Neuronal stem cell (in vitro differentiated cells): ENCODE measurements at regions not wholly inside any gene's neighbourhood (a gene's known extent, or its start where the extent isn't known, plus 50 kb on each side); places are given as distances from the start of the nearest gene placed in this dataset.

Experiments used
- DNase-seq: peaks from one replicate; pipeline ENCODE4 v3.0.0-alpha.2; 2013; ENCODE audit warnings: low spot score
- H2AFZ ChIP-seq: one replicate; pipeline ENCODE4 v1.6.1; 2013; ENCODE audit warnings: mild to moderate bottlenecking, low read length, inconsistent platforms
- H2AK5ac ChIP-seq: 2 replicates; pipeline ENCODE4 v1.6.1; 2013; ENCODE audit warnings: low read depth, mild to moderate bottlenecking, inconsistent platforms, low read length, moderate library complexity, mixed read lengths
- H2BK120ac ChIP-seq: 2 replicates; pipeline ENCODE4 v1.6.1; 2013; ENCODE audit warnings: low read depth, mild to moderate bottlenecking, inconsistent platforms, low read length, moderate library complexity, mixed read lengths
- H2BK12ac ChIP-seq: one replicate; pipeline ENCODE4 v1.6.1; 2013; ENCODE audit warnings: low read length, inconsistent platforms
- H2BK15ac ChIP-seq: 2 replicates; pipeline ENCODE4 v1.6.1; 2013; ENCODE audit warnings: mild to moderate bottlenecking, low read length, inconsistent platforms, mixed read lengths
- H2BK5ac ChIP-seq: one replicate; pipeline ENCODE4 v1.6.1; 2013; ENCODE audit warnings: inconsistent platforms, mild to moderate bottlenecking, low read length, moderate library complexity
- H3K14ac ChIP-seq: one replicate; pipeline ENCODE4 v1.6.1; 2013; ENCODE audit warnings: low read length, inconsistent platforms
- H3K18ac ChIP-seq: 2 replicates; pipeline ENCODE4 v1.6.1; 2013; ENCODE audit warnings: low read length, inconsistent platforms
- H3K23ac ChIP-seq: 2 replicates; pipeline ENCODE4 v1.6.1; 2013; ENCODE audit warnings: low read depth, mild to moderate bottlenecking, mixed read lengths, low read length, inconsistent platforms; ENCODE audit not compliant: poor library complexity
- H3K27ac ChIP-seq: replicated peaks from 3 replicates; pipeline ENCODE4 v1.5.1; 2013; ENCODE audit warnings: low read length, inconsistent platforms
- H3K27me3 ChIP-seq, 3 experiments: 2 replicates each; pipeline ENCODE4 v1.6.1; 2013; ENCODE audit warnings: low read length in 3 of 3, mild to moderate bottlenecking in 2 of 3, inconsistent platforms in 1 of 3, low read depth in 1 of 3, mixed read lengths in 1 of 3, moderate library complexity in 1 of 3; ENCODE audit not compliant: control insufficient read depth in 3 of 3, insufficient read depth in 3 of 3
- H3K36me3 ChIP-seq, 2 donors: replicated peaks in 1 of 2; 2 replicates each; pipeline ENCODE4 v1.6.1; 2013; ENCODE audit warnings: low read length in 2 of 2; ENCODE audit not compliant: control insufficient read depth in 2 of 2, insufficient read depth in 2 of 2
- H3K4ac ChIP-seq: 2 replicates; pipeline ENCODE4 v1.6.1; 2013; ENCODE audit warnings: inconsistent platforms, mild to moderate bottlenecking, low read length, moderate library complexity
- H3K4me1 ChIP-seq, 2 donors: 1 replicate in 1 of 2; 2 replicates in 1 of 2; pipeline ENCODE4 v1.6.1; 2013; ENCODE audit warnings: low read length in 2 of 2, low read depth in 1 of 2; ENCODE audit not compliant: control insufficient read depth in 2 of 2, insufficient read depth in 1 of 2
- H3K4me2 ChIP-seq: one replicate; pipeline ENCODE4 v1.6.1; 2013; ENCODE audit warnings: mild to moderate bottlenecking, low read length, inconsistent platforms; ENCODE audit not compliant: insufficient read depth, poor library complexity, severe bottlenecking
- H3K4me3 ChIP-seq, 2 donors: 2 replicates each; pipeline ENCODE4 v1.5.1; 2013; ENCODE audit warnings: low read length in 2 of 2, mild to moderate bottlenecking in 2 of 2, inconsistent platforms in 1 of 2, moderate library complexity in 1 of 2
- H3K79me1 ChIP-seq: one replicate; pipeline ENCODE4 v1.6.1; 2013; ENCODE audit warnings: low read depth, mild to moderate bottlenecking, inconsistent platforms, low read length, moderate library complexity
- H3K9ac ChIP-seq: one replicate; pipeline ENCODE4 v1.6.1; 2013; ENCODE audit warnings: mild to moderate bottlenecking, low read depth, low read length, inconsistent platforms; ENCODE audit not compliant: poor library complexity
- H3K9me3 ChIP-seq, 2 donors: replicated peaks in 1 of 2; 2 replicates each; pipeline versions ENCODE3 to v1.6.1; 2013; ENCODE audit warnings: low read length in 2 of 2, mild to moderate bottlenecking in 2 of 2, inconsistent platforms in 1 of 2, low read depth in 1 of 2, mixed read lengths in 1 of 2, moderate library complexity in 1 of 2; ENCODE audit not compliant: control insufficient read depth in 2 of 2, insufficient read depth in 1 of 2
- H4K8ac ChIP-seq: one replicate; pipeline ENCODE4 v1.6.1; 2013; ENCODE audit warnings: low read depth, mild to moderate bottlenecking, inconsistent platforms, low read length, moderate library complexity
- H4K91ac ChIP-seq: one replicate; pipeline ENCODE4 v1.6.1; 2013; ENCODE audit warnings: low read length, low read depth, mild to moderate bottlenecking, inconsistent platforms; ENCODE audit not compliant: poor library complexity
- WGBS, 2 donors: extraction: QIAGEN DNeasy Blood & Tissue Kit; methylation state at CpG; one replicate each; pipeline ENCODE4 v1.1.7; 2013; ENCODE audit warnings: missing lambda C conversion rate in 2 of 2, mixed read lengths in 1 of 2; ENCODE audit not compliant: insufficient read length in 2 of 2, insufficient replicate concordance in 1 of 2; ENCODE audit errors: extremely low coverage in 2 of 2; 5-methylcytosine and 5-hydroxymethylcytosine counted together

- Histone ChIP-seq H2AFZ (no peak overlapping the region), H3K27me3 (peaks cover 0 to 33% (median 0%) of the 10 kb centered on the region in 3 experiments), H3K79me1 (no peaks in the 10 kb centered on the region), H2BK15ac (no peak overlapping the region), H3K4me2 (no peak overlapping the region), H4K91ac (no peak overlapping the region), H3K23ac (no peak overlapping the region), H3K18ac (no peak overlapping the region), H3K4ac (no peak overlapping the region), H3K14ac (no peak overlapping the region), H2BK120ac (no peak overlapping the region), H3K36me3 (no peaks in the 10 kb centered on the region), H4K8ac (no peak overlapping the region), H3K9ac (no peak overlapping the region), H2BK12ac (no peak overlapping the region), H2AK5ac (no peak overlapping the region), H3K4me3 (no peak overlapping the region), H3K27ac (no peak overlapping the region), H2BK5ac (no peak overlapping the region), H3K9me3 (peaks cover 5 to 33% of the 10 kb centered on the region in 2 donors), H3K4me1 (no peaks in the 10 kb centered on the region)
- DNase-seq, result no peak
- WGBS, 2 donors, result no CpG with 5 or more reads among the region's 1 CpG
These were observed 169.6 kb downstream of the OPA1 start for GRCh38 chr3:193762657-193763056.

GRCh38 chr3:193764959-193765358, 172.0 kb downstream of the OPA1 start:
- WGBS, 2 donors, result no CpG with 5 or more reads among the region's 5 CpGs
- no peak overlapping the region for H2AK5ac ChIP-seq
- H3K23ac ChIP-seq, result no peak overlapping the region
- no peak overlapping the region for H3K4ac ChIP-seq
- H2BK15ac ChIP-seq, result no peak overlapping the region
- H3K79me1 ChIP-seq, result no peaks in the 10 kb centered on the region
- H2AFZ ChIP-seq, result no peak overlapping the region
- no peaks in the 10 kb centered on the region for H3K36me3 ChIP-seq
- peaks cover 2 to 22% of the 10 kb centered on the region in 2 donors for H3K9me3 ChIP-seq
- H2BK5ac ChIP-seq, result no peak overlapping the region
- H4K8ac ChIP-seq, result no peak overlapping the region
- DNase-seq, result no peak
- no peak overlapping the region for H4K91ac ChIP-seq
- no peak overlapping the region for H3K27ac ChIP-seq
- H3K4me1 ChIP-seq, result peaks cover 0 to 7% of the 10 kb centered on the region in 2 donors
- H3K4me3 ChIP-seq, result no peak overlapping the region
- H3K9ac ChIP-seq, result no peak overlapping the region
- H2BK12ac ChIP-seq, result no peak overlapping the region
- H3K27me3 ChIP-seq, result peaks cover 0 to 33% (median 0%) of the 10 kb centered on the region in 3 experiments
- H3K4me2 ChIP-seq, result no peak overlapping the region
- H2BK120ac ChIP-seq, result no peak overlapping the region
- H3K14ac ChIP-seq, result no peak overlapping the region
- H3K18ac ChIP-seq, result no peak overlapping the region

- no peak overlapping the region for H4K8ac ChIP-seq
- H3K23ac ChIP-seq, result no peak overlapping the region
- peaks cover 0 to 33% (median 0%) of the 10 kb centered on the region in 3 experiments for H3K27me3 ChIP-seq
- H4K91ac ChIP-seq, result no peak overlapping the region
- H3K9ac ChIP-seq, result no peak overlapping the region
- no peak overlapping the region for H3K14ac ChIP-seq
- no peak overlapping the region for H2AK5ac ChIP-seq
- H3K4me1 ChIP-seq, result peaks cover 12 to 22% of the 10 kb centered on the region in 2 donors
- no peak overlapping the region for H2BK5ac ChIP-seq
- H2AFZ ChIP-seq, result no peak overlapping the region
- no peak overlapping the region for H2BK120ac ChIP-seq
- H3K79me1 ChIP-seq, result no peaks in the 10 kb centered on the region
- H3K4ac ChIP-seq, result no peak overlapping the region
- H3K4me3 ChIP-seq, result no peak overlapping the region
- no peak overlapping the region for H2BK15ac ChIP-seq
- no peak overlapping the region for H3K18ac ChIP-seq
- no CpG with 5 or more reads among the region's 1 CpG for WGBS, 2 donors
- H3K9me3 ChIP-seq, result peaks cover 2 to 21% of the 10 kb centered on the region in 2 donors
- DNase-seq, result no peak
- H3K27ac ChIP-seq, result no peak overlapping the region
- no peak overlapping the region for H3K4me2 ChIP-seq
- H3K36me3 ChIP-seq, result no peaks in the 10 kb centered on the region
- H2BK12ac ChIP-seq, result no peak overlapping the region
These were observed 174.5 kb downstream of the OPA1 start for GRCh38 chr3:193767353-193768069.

GRCh38 chr3:193768070-193768394, 175.0 kb downstream of the OPA1 start:
- Histone ChIP-seq H3K4ac (no peak overlapping the region), H3K9me3 (peaks cover 2 to 21% of the 10 kb centered on the region in 2 donors), H3K36me3 (no peaks in the 10 kb centered on the region), H2BK15ac (no peak overlapping the region), H2AK5ac (no peak overlapping the region), H4K91ac (no peak overlapping the region), H3K27ac (no peak overlapping the region), H2BK120ac (no peak overlapping the region), H3K4me3 (no peak overlapping the region), H2BK5ac (no peak overlapping the region), H3K4me2 (no peak overlapping the region), H3K14ac (no peak overlapping the region), H3K9ac (no peak overlapping the region), H3K27me3 (peaks cover 0 to 33% (median 0%) of the 10 kb centered on the region in 3 experiments), H3K79me1 (no peaks in the 10 kb centered on the region), H3K18ac (no peak overlapping the region), H2AFZ (no peak overlapping the region), H3K4me1 (peaks cover 15 to 27% of the 10 kb centered on the region in 2 donors), H3K23ac (no peak overlapping the region), H2BK12ac (no peak overlapping the region), H4K8ac (no peak overlapping the region)
- no peak for DNase-seq
- no CpG with 5 or more reads among the region's 2 CpGs for WGBS, 2 donors
